ENCODE measurements at regions not wholly inside any gene's neighbourhood (a gene's known extent, or its start where the extent isn't known, plus 50 kb on each side); places are given as distances from the start of the nearest gene placed in this dataset.
A peak's percentile ranks its signal among the peaks of the same experiment; 100 is the strongest.

DNA sequence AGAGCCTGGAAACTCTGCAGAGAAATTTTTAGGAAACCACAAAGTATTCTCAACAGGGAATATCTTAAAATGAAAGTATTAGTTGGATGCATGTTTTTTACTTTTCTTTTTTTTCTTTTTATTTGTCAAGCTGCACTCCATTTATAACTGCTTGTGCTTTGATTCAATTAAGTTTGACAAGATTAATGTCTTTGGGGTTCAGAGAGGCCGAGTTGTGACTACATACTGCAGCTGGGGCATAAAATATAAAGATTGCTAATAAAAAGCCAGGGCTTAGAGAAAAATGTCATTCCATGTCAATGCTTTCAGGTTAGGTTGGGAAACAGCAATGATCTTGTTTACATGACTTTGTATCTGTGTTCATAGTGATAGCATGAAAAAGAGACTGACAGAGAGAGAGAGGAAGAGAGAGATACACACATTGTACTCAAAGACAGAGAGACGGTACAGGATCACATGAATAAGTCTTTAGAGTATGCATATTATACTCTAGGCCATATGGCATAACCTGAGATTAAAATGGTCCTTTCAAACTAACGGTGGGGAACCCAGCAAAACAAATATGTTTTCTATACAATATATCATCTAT lies 1022.3 kb upstream of the CNTNAP5 start:
- no peaks in the 10 kb centered on the region for H3K27me3 ChIP-seq (ENCODE audit: control insufficient read depth, insufficient read depth, low read length)
- no peak for DNase-seq (ENCODE audit: low read depth)
- FAIRE-seq: no peak
- H3K4me3 ChIP-seq (ENCODE audit: low read depth, low read length): no peak overlapping the region
- H3K36me3 ChIP-seq (ENCODE audit: control insufficient read depth, insufficient read depth, low read length): no peaks in the 10 kb centered on the region
- TF ChIP-seq, protein P1, sequence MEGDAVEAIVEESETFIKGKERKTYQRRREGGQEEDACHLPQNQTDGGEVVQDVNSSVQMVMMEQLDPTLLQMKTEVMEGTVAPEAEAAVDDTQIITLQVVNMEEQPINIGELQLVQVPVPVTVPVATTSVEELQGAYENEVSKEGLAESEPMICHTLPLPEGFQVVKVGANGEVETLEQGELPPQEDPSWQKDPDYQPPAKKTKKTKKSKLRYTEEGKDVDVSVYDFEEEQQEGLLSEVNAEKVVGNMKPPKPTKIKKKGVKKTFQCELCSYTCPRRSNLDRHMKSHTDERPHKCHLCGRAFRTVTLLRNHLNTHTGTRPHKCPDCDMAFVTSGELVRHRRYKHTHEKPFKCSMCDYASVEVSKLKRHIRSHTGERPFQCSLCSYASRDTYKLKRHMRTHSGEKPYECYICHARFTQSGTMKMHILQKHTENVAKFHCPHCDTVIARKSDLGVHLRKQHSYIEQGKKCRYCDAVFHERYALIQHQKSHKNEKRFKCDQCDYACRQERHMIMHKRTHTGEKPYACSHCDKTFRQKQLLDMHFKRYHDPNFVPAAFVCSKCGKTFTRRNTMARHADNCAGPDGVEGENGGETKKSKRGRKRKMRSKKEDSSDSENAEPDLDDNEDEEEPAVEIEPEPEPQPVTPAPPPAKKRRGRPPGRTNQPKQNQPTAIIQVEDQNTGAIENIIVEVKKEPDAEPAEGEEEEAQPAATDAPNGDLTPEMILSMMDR (IDR thresholded peaks at IDR 0.05; ENCODE audit: insufficient read depth, low read length, severe bottlenecking): no peak

DNA sequence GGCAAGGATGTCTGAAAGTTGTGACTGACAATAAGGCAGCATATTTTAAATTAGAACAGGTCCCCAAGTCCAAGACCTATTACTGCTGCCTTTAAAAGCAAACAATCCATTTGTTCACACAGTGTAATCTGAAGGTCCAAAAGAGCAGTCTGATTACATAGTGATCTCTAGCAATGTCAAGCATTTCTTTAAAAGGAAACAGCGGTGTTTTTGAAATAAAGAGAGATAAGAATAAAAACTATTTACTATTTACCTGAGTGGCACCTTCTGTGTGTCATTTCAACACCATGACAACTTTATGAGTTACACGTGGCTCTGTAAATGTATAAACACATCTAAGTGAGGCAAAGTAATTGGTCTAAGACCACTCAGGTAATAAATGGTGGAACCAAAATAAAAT lies 1009.9 kb upstream of the CNTNAP5 start:
- FAIRE-seq (no peak), DNase-seq (ENCODE audit: low read depth) (no peak)
- Histone ChIP-seq H3K4me3 (ENCODE audit: low read depth, low read length) (no peak overlapping the region), H3K27me3 (ENCODE audit: control insufficient read depth, insufficient read depth, low read length) (no peaks in the 10 kb centered on the region), H3K36me3 (ENCODE audit: control insufficient read depth, insufficient read depth, low read length) (no peaks in the 10 kb centered on the region)
- TF ChIP-seq, protein P1 (IDR thresholded peaks at IDR 0.05; ENCODE audit: insufficient read depth, low read length, severe bottlenecking): no peak

GRCh38 chr2:123035541-123035940 lies 989.5 kb upstream of the CNTNAP5 start:
- DNase-seq (ENCODE audit: low read depth): no peak
- no peaks in the 10 kb centered on the region for H3K27me3 ChIP-seq (ENCODE audit: control insufficient read depth, insufficient read depth, low read length)
- no peaks in the 10 kb centered on the region for H3K36me3 ChIP-seq (ENCODE audit: control insufficient read depth, insufficient read depth, low read length)
- no peak for FAIRE-seq
- H3K4me3 ChIP-seq (ENCODE audit: low read depth, low read length): no peak overlapping the region
- TF ChIP-seq, protein P1 (IDR thresholded peaks at IDR 0.05; ENCODE audit: insufficient read depth, low read length, severe bottlenecking): no peak

GRCh38 chr2:123036300-123036699 lies 988.8 kb upstream of the CNTNAP5 start:
- TF ChIP-seq, protein P1 (IDR thresholded peaks at IDR 0.05; ENCODE audit: insufficient read depth, low read length, severe bottlenecking): no peak
- H3K4me3 ChIP-seq (ENCODE audit: low read depth, low read length): no peak overlapping the region
- H3K36me3 ChIP-seq (ENCODE audit: control insufficient read depth, insufficient read depth, low read length): no peaks in the 10 kb centered on the region
- DNase-seq (ENCODE audit: low read depth) (no peak), FAIRE-seq (no peak)
- H3K27me3 ChIP-seq (ENCODE audit: control insufficient read depth, insufficient read depth, low read length): no peaks in the 10 kb centered on the region

GRCh38 chr2:123040506-123040905 lies 984.6 kb upstream of the CNTNAP5 start:
- H3K4me3 ChIP-seq (ENCODE audit: low read depth, low read length): no peak overlapping the region
- TF ChIP-seq, protein P1 (IDR thresholded peaks at IDR 0.05; ENCODE audit: insufficient read depth, low read length, severe bottlenecking): no peak
- FAIRE-seq: no peak
- no peaks in the 10 kb centered on the region for H3K27me3 ChIP-seq (ENCODE audit: control insufficient read depth, insufficient read depth, low read length)
- H3K36me3 ChIP-seq (ENCODE audit: control insufficient read depth, insufficient read depth, low read length): no peaks in the 10 kb centered on the region
- DNase-seq (ENCODE audit: low read depth): peak; percentile 12

DNA sequence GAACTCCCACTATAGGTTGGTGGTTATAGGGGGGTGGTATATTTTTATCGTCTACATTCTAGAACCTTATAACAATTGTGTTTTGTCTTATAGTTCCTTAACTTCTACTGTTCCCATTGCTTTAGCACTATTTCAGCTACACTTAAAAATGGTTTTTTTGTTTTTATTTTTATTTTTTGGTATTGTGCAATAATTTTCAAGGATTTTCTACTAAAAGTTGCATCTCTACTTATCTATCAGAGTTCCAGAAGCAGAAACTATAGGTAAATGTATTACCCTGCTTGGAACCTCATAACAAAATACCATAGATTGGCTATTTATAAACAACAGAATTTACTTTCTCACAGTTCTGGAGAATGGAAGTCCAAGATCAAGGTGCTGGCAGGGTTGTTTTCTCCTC lies 981.6 kb upstream of the CNTNAP5 start:
- Histone ChIP-seq H3K36me3 (ENCODE audit: control insufficient read depth, insufficient read depth, low read length) (no peaks in the 10 kb centered on the region), H3K27me3 (ENCODE audit: control insufficient read depth, insufficient read depth, low read length) (no peaks in the 10 kb centered on the region), H3K4me3 (ENCODE audit: low read depth, low read length) (no peak overlapping the region)
- DNase-seq (ENCODE audit: low read depth): no peak
- TF ChIP-seq, protein P1 (IDR thresholded peaks at IDR 0.05; ENCODE audit: insufficient read depth, low read length, severe bottlenecking): no peak
- FAIRE-seq: no peak

All from bronchial epithelial cell (primary cell).